Activated T-cell treated with anti-CD3 and anti-CD28 coated beads, Interleukin-2, amount 50 U/mL, for 72 hours (primary cell): ENCODE measurements at regions not wholly inside any gene's neighbourhood (a gene's known extent, or its start where the extent isn't known, plus 50 kb on each side); places are given as distances from the start of the nearest gene placed in this dataset.

Experiments
- ATAC-seq, 2 donors: fragments of 150-1000 bp; cut with Tn5 transposase; replicated peaks in 1 of 2; 2 replicates each; pipeline ENCODE4 v1.10.0; 2021; ENCODE audit warnings: moderate library complexity in 2 of 2, mild to moderate bottlenecking in 1 of 2
- DNase-seq, 2 donors: peaks; one replicate each; pipeline ENCODE4 v3.0.0; 2021 to 2022; ENCODE audit warnings: mixed read lengths in 1 of 2
- H3K27ac Mint-ChIP-seq: one replicate; pipeline ENCODE4 v1.8.0; 2022; ENCODE audit warnings: mild to moderate bottlenecking, moderate library complexity, mixed read lengths
- H3K27me3 Mint-ChIP-seq: one replicate; pipeline ENCODE4 v1.8.0; 2022; ENCODE audit warnings: low read depth, mixed read lengths
- H3K36me3 Mint-ChIP-seq, 2 donors: one replicate each; pipeline ENCODE4 v1.8.0; 2022; ENCODE audit warnings: mixed read lengths in 2 of 2, mild to moderate bottlenecking in 1 of 2; ENCODE audit not compliant: insufficient read depth in 2 of 2
- H3K4me1 Mint-ChIP-seq: one replicate; pipeline ENCODE4 v1.8.0; 2022; ENCODE audit warnings: low read depth, mixed read lengths
- H3K4me3 Mint-ChIP-seq, 2 donors: one replicate each; pipeline ENCODE4 v1.8.0; 2022; ENCODE audit warnings: mild to moderate bottlenecking in 2 of 2, mixed read lengths in 2 of 2, moderate library complexity in 2 of 2
- H3K9me3 Mint-ChIP-seq, 2 donors: one replicate each; pipeline ENCODE4 v1.8.0; 2022; ENCODE audit warnings: mixed read lengths in 2 of 2

DNA sequence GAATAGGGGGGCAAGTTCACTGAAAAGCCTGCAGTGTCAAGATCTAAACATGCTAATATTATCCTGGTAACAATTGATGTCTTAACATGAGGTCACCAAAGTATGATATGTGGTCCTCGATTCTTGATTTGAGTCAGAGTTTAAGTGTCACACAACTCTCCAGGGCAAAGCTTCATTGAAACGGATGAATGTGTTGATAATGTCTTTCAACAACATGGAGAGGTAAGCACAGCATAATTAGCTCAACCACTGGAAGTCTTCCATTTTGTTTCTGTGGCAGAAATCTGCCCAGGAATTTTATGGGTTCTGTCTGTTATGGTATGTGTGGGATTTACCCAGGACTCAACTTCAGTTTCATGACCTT is 591.5 kb downstream of the ZNF385D start:
- H3K27ac Mint-ChIP-seq, result no peak overlapping the region
- H3K4me1 Mint-ChIP-seq, result no peaks in the 10 kb centered on the region
- no peak overlapping the region for H3K4me3 Mint-ChIP-seq
- no peak for ATAC-seq
- no peaks in the 10 kb centered on the region for H3K27me3 Mint-ChIP-seq
- no peak for DNase-seq
- no peaks in the 10 kb centered on the region for H3K36me3 Mint-ChIP-seq
- H3K9me3 Mint-ChIP-seq, result peaks cover 17 to 18% of the 10 kb centered on the region in 2 donors

DNA sequence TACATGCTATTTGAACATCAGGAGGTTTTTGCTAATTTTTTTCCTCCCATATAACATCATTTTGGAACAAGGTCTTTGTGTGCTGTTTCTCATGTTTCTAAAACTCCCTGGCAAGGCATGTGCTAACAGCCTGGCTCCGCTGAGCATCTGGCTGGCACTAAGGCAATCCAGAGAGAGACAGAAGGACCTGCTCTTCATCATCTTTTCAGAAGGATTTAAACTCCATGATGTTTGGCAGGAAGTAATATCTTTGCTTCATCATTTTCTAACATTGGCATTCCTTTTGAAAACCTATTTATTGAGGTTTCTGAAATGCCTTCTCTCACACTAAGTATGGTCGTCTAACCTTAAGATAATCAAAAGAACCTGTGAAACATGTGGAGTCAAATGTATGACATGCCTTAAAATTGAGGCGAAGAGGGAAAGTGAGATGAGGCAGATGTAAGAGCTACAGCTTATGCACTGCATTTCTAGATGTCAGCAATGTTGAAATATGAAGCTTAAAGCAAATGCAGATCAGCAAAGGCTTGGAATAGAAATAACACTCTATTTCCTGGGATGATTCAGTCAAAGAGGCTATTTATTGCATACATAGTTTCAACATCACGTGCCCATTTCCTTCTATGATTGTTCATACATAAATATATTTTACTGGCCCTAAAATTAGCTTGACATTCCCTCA is 592.0 kb downstream of the ZNF385D start:
- Mint-ChIP-seq H3K27me3 (no peaks in the 10 kb centered on the region), H3K9me3 (peaks cover 17 to 18% of the 10 kb centered on the region in 2 donors), H3K27ac (no peak overlapping the region), H3K4me3 (no peak overlapping the region), H3K4me1 (no peaks in the 10 kb centered on the region), H3K36me3 (no peaks in the 10 kb centered on the region)
- ATAC-seq (no peak), DNase-seq (no peak)

DNA sequence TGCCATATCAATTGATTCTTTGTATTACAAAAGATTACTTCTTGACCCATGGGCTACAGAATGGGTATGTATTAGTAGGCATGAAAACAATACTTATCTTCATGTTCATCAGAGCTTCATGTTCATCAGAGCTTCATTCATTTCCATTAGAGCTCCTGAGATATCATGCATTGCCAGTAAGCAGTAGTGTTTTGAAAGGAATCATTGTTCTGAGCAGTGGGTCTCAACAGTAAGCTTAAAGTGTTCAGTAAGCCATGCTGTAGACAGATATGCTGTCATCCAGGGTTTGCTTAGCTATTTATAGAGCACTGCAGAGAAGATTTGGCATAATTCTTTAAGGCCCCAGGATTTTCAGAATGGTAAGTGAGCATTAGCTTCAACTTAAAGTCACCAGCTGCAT is 596.1 kb downstream of the ZNF385D start:
- Mint-ChIP-seq H3K4me1 (no peaks in the 10 kb centered on the region), H3K36me3 (no peaks in the 10 kb centered on the region), H3K27ac (no peak overlapping the region), H3K9me3 (peaks cover 10 to 19% of the 10 kb centered on the region in 2 donors), H3K4me3 (no peak overlapping the region), H3K27me3 (no peaks in the 10 kb centered on the region)
- ATAC-seq (no peak), DNase-seq (no peak)

DNA sequence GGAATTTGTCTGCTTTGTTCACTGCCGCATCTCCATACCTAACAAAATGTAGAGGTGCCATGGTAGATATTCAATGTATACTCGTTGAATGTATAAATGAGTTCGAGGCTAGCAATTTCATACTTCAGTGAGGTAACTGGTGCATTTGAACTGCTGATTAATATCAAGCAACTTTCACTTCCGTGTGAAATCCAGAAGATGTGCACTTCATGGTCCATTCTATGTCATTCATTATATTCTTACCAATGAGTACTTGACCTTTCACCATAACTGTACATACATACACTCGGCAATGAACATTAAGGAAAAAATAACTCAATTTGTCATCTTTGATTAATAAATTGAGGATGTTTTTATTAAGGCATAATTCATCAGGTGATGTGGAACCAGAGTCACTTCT is 598.5 kb downstream of the ZNF385D start:
- H3K4me1 Mint-ChIP-seq, result no peaks in the 10 kb centered on the region
- no peak for ATAC-seq

DNA sequence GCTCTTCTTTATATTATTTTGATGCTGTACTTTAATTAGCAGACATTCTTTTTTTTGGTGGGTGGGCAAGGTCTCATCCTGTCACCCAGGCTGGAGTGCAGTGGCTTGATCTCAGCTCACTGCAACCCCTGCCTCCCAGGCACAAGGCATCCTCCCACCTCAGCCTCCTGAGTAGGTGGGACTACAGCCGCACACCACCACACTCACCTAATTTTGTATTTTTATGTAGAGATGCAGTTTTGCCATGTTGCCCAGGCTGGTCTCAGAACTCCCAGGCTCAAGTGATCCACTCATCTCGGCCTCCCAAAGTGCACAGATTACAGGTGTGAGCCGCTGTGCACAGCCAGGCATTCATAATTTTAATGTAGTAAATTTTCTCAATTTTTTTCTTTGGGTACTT is 608.1 kb downstream of the ZNF385D start:
- ATAC-seq (peak in 1 of 2 donors; percentile 34), DNase-seq (no peak)
- no peaks in the 10 kb centered on the region for H3K4me1 Mint-ChIP-seq
- peaks cover 5 to 9% of the 10 kb centered on the region in 2 donors for H3K9me3 Mint-ChIP-seq
- no peak overlapping the region for H3K4me3 Mint-ChIP-seq
- H3K27me3 Mint-ChIP-seq, result no peaks in the 10 kb centered on the region
- H3K36me3 Mint-ChIP-seq, result no peaks in the 10 kb centered on the region
- H3K27ac Mint-ChIP-seq, result no peak overlapping the region

More for the DNA sequence above, 598.5 kb downstream of the ZNF385D start:
- H3K27me3 Mint-ChIP-seq, result no peaks in the 10 kb centered on the region
- H3K4me3 Mint-ChIP-seq, result no peak overlapping the region
- H3K9me3 Mint-ChIP-seq, result peaks cover 1 to 14% of the 10 kb centered on the region in 2 donors
- DNase-seq, result no peak
- H3K27ac Mint-ChIP-seq, result no peak overlapping the region
- no peaks in the 10 kb centered on the region for H3K36me3 Mint-ChIP-seq

DNA sequence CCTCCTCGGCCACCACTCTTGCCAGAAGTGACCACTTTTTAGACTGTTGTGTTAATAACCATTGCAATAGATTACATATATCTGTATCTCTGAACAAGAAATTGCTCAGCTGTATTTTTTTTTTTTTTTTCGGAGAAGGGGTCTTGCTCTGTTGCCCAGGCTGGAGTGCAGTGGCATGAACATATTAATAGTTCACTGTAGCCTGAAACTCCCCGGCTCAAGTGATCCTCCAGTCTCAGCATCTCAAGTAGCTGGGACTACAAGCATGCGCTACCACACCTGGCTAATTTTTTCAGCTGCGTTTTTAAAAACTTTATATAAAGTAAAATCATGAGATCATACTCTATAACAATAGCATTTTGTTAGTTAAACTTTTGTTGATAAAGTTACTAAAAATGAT is 609.0 kb downstream of the ZNF385D start:
- DNase-seq, result no peak
- no peak overlapping the region for H3K27ac Mint-ChIP-seq
- no peak for ATAC-seq
- H3K4me1 Mint-ChIP-seq, result no peaks in the 10 kb centered on the region
- H3K36me3 Mint-ChIP-seq, result no peaks in the 10 kb centered on the region
- no peak overlapping the region for H3K4me3 Mint-ChIP-seq
- no peaks in the 10 kb centered on the region for H3K27me3 Mint-ChIP-seq
- H3K9me3 Mint-ChIP-seq, result peaks cover 5 to 9% of the 10 kb centered on the region in 2 donors

DNA sequence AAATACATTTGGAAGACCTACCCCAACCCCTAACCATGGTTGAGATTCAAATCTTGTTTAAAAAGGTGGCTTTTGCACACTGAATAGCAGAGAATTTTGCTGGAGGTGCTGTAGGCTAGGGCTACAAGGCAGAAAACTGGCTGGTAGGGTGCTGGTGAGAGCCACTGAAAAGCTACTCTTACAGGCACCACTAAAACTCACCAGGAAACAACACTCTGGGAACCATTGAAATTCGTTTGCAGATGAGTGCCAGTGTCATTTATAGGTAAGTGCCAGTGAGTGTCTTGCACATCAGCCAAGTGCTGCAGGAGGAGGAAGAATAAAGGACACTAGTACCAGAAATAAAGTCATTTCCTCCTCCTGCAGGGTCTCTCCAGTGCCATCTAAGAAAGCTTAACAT is 610.2 kb downstream of the ZNF385D start:
- ATAC-seq (no peak), DNase-seq (no peak)
- no peak overlapping the region for H3K4me3 Mint-ChIP-seq
- no peaks in the 10 kb centered on the region for H3K36me3 Mint-ChIP-seq
- H3K27ac Mint-ChIP-seq, result no peak overlapping the region
- no peaks in the 10 kb centered on the region for H3K27me3 Mint-ChIP-seq
- H3K9me3 Mint-ChIP-seq, result peaks cover 2 to 8% of the 10 kb centered on the region in 2 donors
- no peaks in the 10 kb centered on the region for H3K4me1 Mint-ChIP-seq

DNA sequence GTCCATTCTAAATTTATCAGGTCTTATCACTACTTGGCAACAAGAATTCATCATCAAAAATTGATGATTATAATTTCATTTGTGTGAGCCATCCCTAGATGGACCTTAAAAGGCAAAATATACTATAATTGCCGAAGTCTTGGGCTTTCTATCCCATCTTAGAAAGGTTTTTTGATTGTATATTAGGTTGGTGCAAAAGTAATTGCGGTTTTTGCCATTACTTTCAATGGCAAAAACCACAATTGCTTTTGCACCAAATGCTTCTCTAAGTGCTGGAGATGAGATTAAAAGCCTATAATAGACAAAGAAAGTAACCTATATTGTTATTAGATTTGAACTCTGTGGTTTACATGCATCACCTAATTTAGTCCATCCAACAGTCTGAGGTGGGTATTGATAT is 612.9 kb downstream of the ZNF385D start:
- ATAC-seq, result no peak
- Mint-ChIP-seq H3K4me3 (no peak overlapping the region), H3K4me1 (no peaks in the 10 kb centered on the region)

DNA sequence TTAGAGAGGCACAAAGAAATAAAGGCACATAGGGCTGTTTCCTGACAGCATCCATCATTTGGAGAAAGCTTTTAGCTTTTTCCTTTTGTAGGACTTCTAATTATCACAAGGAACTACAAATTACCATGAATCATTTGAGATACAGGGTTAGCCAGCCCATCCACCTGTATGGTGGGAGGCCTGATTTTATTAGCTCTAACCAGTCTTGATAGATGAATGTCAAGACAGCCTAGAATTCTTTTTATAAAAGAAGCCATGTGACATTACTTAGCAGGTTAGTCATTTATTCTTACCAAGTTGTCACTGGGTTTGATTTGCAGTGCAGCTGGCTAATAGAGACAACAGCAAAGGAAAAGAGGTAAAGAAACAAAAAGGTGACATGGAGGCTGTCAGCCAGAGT is 618.1 kb downstream of the ZNF385D start:
- H3K36me3 Mint-ChIP-seq, result no peaks in the 10 kb centered on the region
- peaks cover 4 to 12% of the 10 kb centered on the region in 2 donors for H3K9me3 Mint-ChIP-seq
- no peaks in the 10 kb centered on the region for H3K27me3 Mint-ChIP-seq
- no peaks in the 10 kb centered on the region for H3K4me1 Mint-ChIP-seq
- ATAC-seq (no peak), DNase-seq (no peak)
- H3K4me3 Mint-ChIP-seq, result no peak overlapping the region
- no peak overlapping the region for H3K27ac Mint-ChIP-seq

More for the DNA sequence above, 612.9 kb downstream of the ZNF385D start:
- no peak for DNase-seq
- Mint-ChIP-seq H3K27ac (no peak overlapping the region), H3K27me3 (no peaks in the 10 kb centered on the region), H3K36me3 (no peaks in the 10 kb centered on the region), H3K9me3 (peaks cover 2 to 6% of the 10 kb centered on the region in 2 donors)

DNA sequence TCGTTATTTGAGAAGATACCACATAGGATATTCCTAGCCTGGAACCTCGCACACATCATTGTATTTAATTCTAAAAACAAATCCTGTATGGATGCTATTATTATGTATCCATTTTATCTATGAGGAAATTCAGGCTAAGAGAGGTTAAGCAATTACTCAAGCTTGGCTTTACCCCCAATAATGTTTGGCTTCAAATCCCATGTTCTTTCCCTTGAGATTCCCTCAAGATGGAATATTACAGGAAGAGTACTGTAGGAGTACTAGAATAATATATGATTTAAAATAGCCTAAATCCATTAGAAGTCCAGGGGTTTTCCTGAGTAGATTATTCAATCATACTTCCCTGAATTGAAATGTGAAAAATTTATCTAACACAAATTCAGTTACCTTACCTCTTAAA is 630.2 kb downstream of the ZNF385D start:
- H3K27me3 Mint-ChIP-seq, result no peaks in the 10 kb centered on the region
- no peak for DNase-seq
- H3K9me3 Mint-ChIP-seq, result peaks cover 11 to 15% of the 10 kb centered on the region in 2 donors
- no peaks in the 10 kb centered on the region for H3K4me1 Mint-ChIP-seq
- H3K36me3 Mint-ChIP-seq, result peaks cover 0 to 2% of the 10 kb centered on the region in 2 donors
- H3K4me3 Mint-ChIP-seq, result no peak overlapping the region
- H3K27ac Mint-ChIP-seq, result no peak overlapping the region
- no peak for ATAC-seq

DNA sequence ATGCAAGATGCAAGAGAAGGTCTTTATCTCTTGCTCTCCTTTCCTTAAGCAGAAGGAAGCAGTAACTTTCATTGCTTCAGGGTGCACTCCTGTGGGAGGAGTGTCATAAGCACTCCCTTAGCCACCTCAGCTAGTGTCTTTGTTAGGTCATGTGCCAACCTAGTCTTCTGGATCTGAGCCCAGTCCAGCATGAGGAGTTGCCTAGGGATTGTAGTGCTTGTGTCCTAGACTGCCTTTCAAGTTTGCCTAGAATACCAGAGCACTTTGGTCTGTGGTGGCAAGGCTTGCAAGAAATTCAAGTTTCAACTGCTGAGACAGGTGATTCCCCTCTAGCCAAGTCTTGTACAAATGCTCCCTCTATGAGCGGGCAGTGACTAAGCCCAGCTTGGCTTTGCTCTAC is 633.6 kb downstream of the ZNF385D start:
- H3K27me3 Mint-ChIP-seq, result no peaks in the 10 kb centered on the region
- H3K27ac Mint-ChIP-seq, result no peak overlapping the region
- H3K9me3 Mint-ChIP-seq, result peaks cover 9 to 15% of the 10 kb centered on the region in 2 donors
- DNase-seq (no peak), ATAC-seq (no peak)
- no peaks in the 10 kb centered on the region for H3K4me1 Mint-ChIP-seq
- H3K36me3 Mint-ChIP-seq, result no peaks in the 10 kb centered on the region
- H3K4me3 Mint-ChIP-seq, result no peak overlapping the region

DNA sequence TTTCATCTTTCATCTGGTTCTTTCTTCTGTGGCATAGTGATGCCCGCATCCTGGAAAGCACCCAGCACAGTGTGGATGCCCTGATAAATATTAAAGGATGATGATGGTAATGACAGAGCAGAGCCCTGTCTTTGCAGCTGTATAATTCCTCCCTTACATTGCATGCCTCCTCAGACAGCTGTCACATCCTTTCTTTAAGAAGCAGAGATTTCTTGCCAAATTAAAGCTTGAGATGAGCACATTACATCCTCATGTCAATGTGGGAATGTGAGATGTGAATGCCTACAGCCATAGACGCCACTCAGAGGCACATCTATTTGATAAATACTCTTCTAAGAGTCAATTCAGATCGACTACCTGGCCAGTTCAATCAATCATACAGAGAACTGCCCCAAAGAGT is 642.0 kb downstream of the ZNF385D start:
- no peak for DNase-seq
- H3K4me3 Mint-ChIP-seq, result no peak overlapping the region
- no peaks in the 10 kb centered on the region for H3K27me3 Mint-ChIP-seq
- no peaks in the 10 kb centered on the region for H3K4me1 Mint-ChIP-seq
- H3K36me3 Mint-ChIP-seq, result no peaks in the 10 kb centered on the region
- ATAC-seq, result no peak
- peaks cover 6 to 14% of the 10 kb centered on the region in 2 donors for H3K9me3 Mint-ChIP-seq
- no peak overlapping the region for H3K27ac Mint-ChIP-seq

DNA sequence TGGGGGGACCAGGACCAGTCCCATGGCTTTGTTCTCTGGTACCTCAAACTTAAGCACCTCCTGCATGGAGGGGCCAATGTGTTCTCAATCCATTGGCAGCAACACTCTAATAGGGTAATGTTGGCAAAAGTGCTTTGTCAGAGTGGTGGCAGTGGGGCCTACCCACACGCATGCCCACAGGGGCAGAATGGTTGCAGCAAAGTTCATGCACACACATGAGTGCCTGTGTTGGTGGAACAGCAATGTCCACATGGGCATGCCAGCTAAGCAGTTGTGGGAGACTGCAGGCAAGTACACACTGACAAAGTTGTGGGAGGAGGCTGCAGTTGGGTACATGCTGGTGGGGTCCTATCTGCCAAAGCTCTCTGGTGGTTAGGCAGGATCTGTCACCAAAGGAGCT is 645.2 kb downstream of the ZNF385D start:
- H3K27me3 Mint-ChIP-seq, result no peaks in the 10 kb centered on the region
- H3K36me3 Mint-ChIP-seq, result no peaks in the 10 kb centered on the region
- H3K4me1 Mint-ChIP-seq, result no peaks in the 10 kb centered on the region
- no peak for ATAC-seq
- no peak overlapping the region for H3K27ac Mint-ChIP-seq
- no peak overlapping the region for H3K4me3 Mint-ChIP-seq
- H3K9me3 Mint-ChIP-seq, result peaks cover 2 to 20% of the 10 kb centered on the region in 2 donors
- no peak for DNase-seq

DNA sequence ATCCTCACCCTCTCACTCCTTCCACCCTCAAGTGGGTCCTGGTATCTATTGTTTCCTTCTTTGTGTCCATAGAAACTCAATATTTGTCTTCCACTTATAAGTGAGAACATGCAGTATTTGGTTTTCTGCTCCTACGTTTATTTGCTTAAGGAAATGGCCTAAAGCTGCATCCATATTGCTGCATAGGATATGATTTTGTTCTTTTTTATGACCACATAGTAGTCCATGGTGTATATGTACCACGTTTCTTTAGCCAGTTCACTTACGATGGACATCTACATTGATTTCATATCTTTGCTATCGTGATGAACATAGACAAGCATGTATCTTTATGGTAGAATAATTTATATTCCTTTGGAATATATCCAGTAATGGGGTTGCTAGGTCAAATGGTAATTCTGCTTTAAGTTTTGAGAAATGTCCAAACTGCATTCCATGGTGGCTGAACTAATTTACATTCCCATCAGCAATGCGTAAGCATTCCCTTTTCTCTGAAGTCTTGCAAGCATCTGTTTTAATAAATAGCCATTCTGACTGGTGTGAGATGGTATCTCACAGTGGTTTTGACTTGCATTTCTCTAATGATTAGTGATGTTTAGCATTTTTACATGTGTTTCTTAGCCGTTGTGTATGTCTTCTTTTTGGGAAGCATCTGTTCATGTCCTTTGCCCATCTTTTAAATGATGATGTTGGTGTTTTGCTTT is 650.2 kb downstream of the ZNF385D start:
- Mint-ChIP-seq H3K9me3 (peaks cover 2 to 16% of the 10 kb centered on the region in 2 donors), H3K27ac (no peak overlapping the region), H3K27me3 (no peaks in the 10 kb centered on the region), H3K4me1 (no peaks in the 10 kb centered on the region), H3K36me3 (no peaks in the 10 kb centered on the region), H3K4me3 (no peak overlapping the region)
- DNase-seq, result no peak
- no peak for ATAC-seq
